IMR-90 (cell line): ENCODE measurements at regions not wholly inside any gene's neighbourhood (a gene's known extent, or its start where the extent isn't known, plus 50 kb on each side); places are given as distances from the start of the nearest gene placed in this dataset.
"Not testable (repeated sequence)": the region's sequence is repeated elsewhere in the genome, so short reads cannot be mapped to it uniquely, and the experiment has no call there.

Source experiments
- ATAC-seq: fragments of 200-7000 bp; cut with Tn5 transposase; 2 replicates; pipeline ENCODE4 v1.9.1; 2020; ENCODE audit warnings: low read depth, mild to moderate bottlenecking, moderate library complexity
- BruUV-seq: library from RNA; stranded (reverse); fragments of 400-500 nt; replicated peaks from 2 replicates; lab custom pipeline; 2021; lab: Mats Ljungman, UMichigan
- CTCF ChIA-PET: fragments of 300-600 bp; formaldehyde crosslinking; extraction: SDS; loops from one replicate; lab custom pipeline; 2021; ENCODE audit warnings: antibody characterized with exemption; lab: Yijun Ruan, JAX
- POLR2A ChIA-PET: fragments of 300-600 bp; sonication (Branson Sonifier 250); formaldehyde crosslinking; loops from one replicate; lab custom pipeline; 2022; ENCODE audit warnings: antibody characterized with exemption; ENCODE audit not compliant: unreplicated experiment; lab: Charles Lee
- DNase-seq: peaks from one replicate; pipeline ENCODE4 v3.0.0; 2013
- H2AFZ ChIP-seq: replicated peaks from 2 replicates; pipeline ENCODE3; 2013; ENCODE audit warnings: low read length, mild to moderate bottlenecking; ENCODE audit not compliant: poor library complexity
- H2AK5ac ChIP-seq: 2 replicates; pipeline ENCODE4 v1.6.1; 2013; ENCODE audit warnings: low read depth, low read length, inconsistent platforms
- H2AK9ac ChIP-seq: replicated peaks from 2 replicates; pipeline ENCODE3; 2013; ENCODE audit warnings: mild to moderate bottlenecking, low read depth, low read length, moderate library complexity; ENCODE audit not compliant: poor library complexity
- H2BK120ac ChIP-seq: 2 replicates; pipeline ENCODE4 v1.6.1; 2013; ENCODE audit warnings: low read depth, low read length, inconsistent platforms
- H2BK15ac ChIP-seq: 3 replicates; pipeline ENCODE4 v1.6.1; 2013; ENCODE audit warnings: low read depth, low read length, inconsistent platforms
- H2BK20ac ChIP-seq: 2 replicates; pipeline ENCODE4 v1.6.1; 2013; ENCODE audit warnings: low read depth, mild to moderate bottlenecking, inconsistent platforms, low read length, moderate library complexity
- H2BK5ac ChIP-seq: 2 replicates; pipeline ENCODE4 v1.6.1; 2013; ENCODE audit warnings: mild to moderate bottlenecking, low read depth, low read length, inconsistent platforms; ENCODE audit not compliant: poor library complexity, severe bottlenecking
- H3K14ac ChIP-seq: replicated peaks from 2 replicates; pipeline ENCODE4 v1.6.1; 2013; ENCODE audit warnings: low read depth, low read length, inconsistent platforms
- H3K18ac ChIP-seq: 2 replicates; pipeline ENCODE4 v1.6.1; 2013; ENCODE audit warnings: low read depth, low read length, control low read depth
- H3K23ac ChIP-seq: 2 replicates; pipeline ENCODE4 v1.6.1; 2013; ENCODE audit warnings: low read depth, low read length, inconsistent platforms
- H3K27ac ChIP-seq: 2 replicates; pipeline ENCODE4 v1.5.1; 2013; ENCODE audit warnings: mild to moderate bottlenecking, control low read depth, low read length; ENCODE audit not compliant: insufficient read depth
- H3K27me3 ChIP-seq: 2 replicates; pipeline ENCODE4 v1.6.1; 2013; ENCODE audit warnings: low read length; ENCODE audit not compliant: control insufficient read depth, insufficient read depth
- H3K36me3 ChIP-seq: 2 replicates; pipeline ENCODE4 v1.6.1; 2013; ENCODE audit warnings: low read length, mixed read lengths; ENCODE audit not compliant: control insufficient read depth, insufficient read depth
- H3K4ac ChIP-seq: 2 replicates; pipeline ENCODE4 v1.6.1; 2013; ENCODE audit warnings: low read depth, low read length, inconsistent platforms
- H3K4me1 ChIP-seq: 2 replicates; pipeline ENCODE4 v1.6.1; 2013; ENCODE audit warnings: low read length, mixed read lengths; ENCODE audit not compliant: control insufficient read depth, insufficient read depth
- H3K4me2 ChIP-seq: 2 replicates; pipeline ENCODE4 v1.6.1; 2013; ENCODE audit warnings: low read depth, mild to moderate bottlenecking, control low read depth, low read length, moderate library complexity
- H3K4me3 ChIP-seq: 2 replicates; pipeline ENCODE4 v1.5.1; 2013; ENCODE audit warnings: low read depth, mild to moderate bottlenecking, control low read depth, low read length, moderate library complexity; ENCODE audit not compliant: insufficient read depth
- H3K56ac ChIP-seq: 2 replicates; pipeline ENCODE4 v1.6.1; 2013; ENCODE audit warnings: low read length, inconsistent platforms; ENCODE audit not compliant: insufficient read depth; ENCODE audit errors: extremely low read depth
- H3K79me1 ChIP-seq, 2 experiments: 2 replicates each; pipeline ENCODE4 v1.6.1; 2013; ENCODE audit warnings: low read length in 2 of 2, inconsistent platforms in 1 of 2, low read depth in 1 of 2
- H3K9ac ChIP-seq: 2 replicates; pipeline ENCODE4 v1.6.1; 2013; ENCODE audit warnings: low read depth, low read length, control low read depth
- H3K9me1 ChIP-seq: 2 replicates; pipeline ENCODE4 v1.6.1; 2013; ENCODE audit warnings: low read length, inconsistent platforms; ENCODE audit not compliant: insufficient read depth
- H3K9me3 ChIP-seq: 2 replicates; pipeline ENCODE4 v1.6.1; 2013; ENCODE audit warnings: low read length; ENCODE audit not compliant: control insufficient read depth, insufficient read depth
- H4K20me1 ChIP-seq: 2 replicates; pipeline ENCODE4 v1.6.1; 2013; ENCODE audit warnings: low read length, inconsistent platforms; ENCODE audit not compliant: insufficient read depth
- H4K5ac ChIP-seq: 2 replicates; pipeline ENCODE4 v1.6.1; 2013; ENCODE audit warnings: mild to moderate bottlenecking, low read depth, low read length, control low read depth
- H4K8ac ChIP-seq, 2 experiments: 2 replicates each; pipeline ENCODE4 v1.6.1; 2013; ENCODE audit warnings: low read depth in 2 of 2, low read length in 2 of 2, control low read depth in 1 of 2, inconsistent platforms in 1 of 2
- H4K91ac ChIP-seq: 2 replicates; pipeline ENCODE4 v1.6.1; 2013; ENCODE audit warnings: low read depth, low read length, inconsistent platforms; ENCODE audit not compliant: insufficient read depth
- BHLHE40 ChIP-seq: fragments of 150-350 bp; IDR thresholded peaks from 2 replicates; pipeline ENCODE4 v1.6.1; 2016; ENCODE audit warnings: mild to moderate bottlenecking, low read depth, low read length
- MAFK ChIP-seq: IDR thresholded peaks from 2 replicates; pipeline ENCODE4 v1.6.1; 2012; ENCODE audit warnings: low read depth, low read length, improper control_type of control experiment
- WGBS, 2 experiments: methylation state at CpG; one replicate each; pipeline versions ENCODE4 v1.1.5 to v1.1.7; 2013; ENCODE audit warnings: missing lambda C conversion rate in 2 of 2; ENCODE audit not compliant: insufficient read length in 1 of 2; ENCODE audit errors: extremely low coverage in 2 of 2; 5-methylcytosine and 5-hydroxymethylcytosine counted together
- dilution Hi-C: fragments of 300-500 bp; cut with HindIII; formaldehyde crosslinking; loops from one replicate; pipeline ENCODE4 v1.14.3; 2018; ENCODE audit warnings: low sequenced_read_pairs; ENCODE audit not compliant: unreplicated experiment
- in situ Hi-C: fragments of 300-500 bp; cut with MboI; formaldehyde crosslinking; loops from 3 replicates; pipeline ENCODE4 v1.14.3; 2019; ENCODE audit warnings: low sequenced_read_pairs, inconsistent platforms, mixed read lengths
- intact Hi-C: fragments of 100-400 bp; cut with micrococcal nuclease; formaldehyde crosslinking; loops from 2 replicates; pipeline ENCODE4 v1.10.0; 2022

- Histone ChIP-seq H3K27me3 (no peaks in the 10 kb centered on the region), H3K56ac (no peak overlapping the region), H2AK9ac (no peak overlapping the region), H2BK5ac (no peak overlapping the region), H3K27ac (no peak overlapping the region), H4K20me1 (no peaks in the 10 kb centered on the region), H3K23ac (no peak overlapping the region), H3K14ac (no peak overlapping the region), H2BK15ac (no peak overlapping the region), H3K9me1 (no peaks in the 10 kb centered on the region), H3K36me3 (no peaks in the 10 kb centered on the region), H3K18ac (no peak overlapping the region), H3K9me3 (no peaks in the 10 kb centered on the region; the same call in 1 of the 2 replicates), H3K4me1 (no peaks in the 10 kb centered on the region), H4K91ac (no peak overlapping the region), H4K8ac (no peak overlapping the region), H2AFZ (no peak overlapping the region), H3K4me2 (no peak overlapping the region), H4K5ac (no peak overlapping the region), H3K9ac (no peak overlapping the region), H2BK120ac (no peak overlapping the region), H2AK5ac (no peak overlapping the region), H2BK20ac (no peak overlapping the region), H3K79me1 (no peaks in the 10 kb centered on the region), H3K4me3 (no peak overlapping the region), H3K4ac (no peak overlapping the region)
- dilution Hi-C loops: no loop called here
- ChIA-PET CTCF (no interaction called here), POLR2A (no interaction called here)
- in situ Hi-C loops: no loop called here
- DNase-seq: no peak
- peak; percentile 40; the same call in 1 of the 2 replicates for TF ChIP-seq MAFK
- TF ChIP-seq BHLHE40: no peak
- no TSS peak for BruUV-seq
- ATAC-seq: no peak
- intact Hi-C loops: no loop called here
Measured at GRCh38 chr4:126924237-126924636, 708.5 kb upstream of the INTU start.

DNA sequence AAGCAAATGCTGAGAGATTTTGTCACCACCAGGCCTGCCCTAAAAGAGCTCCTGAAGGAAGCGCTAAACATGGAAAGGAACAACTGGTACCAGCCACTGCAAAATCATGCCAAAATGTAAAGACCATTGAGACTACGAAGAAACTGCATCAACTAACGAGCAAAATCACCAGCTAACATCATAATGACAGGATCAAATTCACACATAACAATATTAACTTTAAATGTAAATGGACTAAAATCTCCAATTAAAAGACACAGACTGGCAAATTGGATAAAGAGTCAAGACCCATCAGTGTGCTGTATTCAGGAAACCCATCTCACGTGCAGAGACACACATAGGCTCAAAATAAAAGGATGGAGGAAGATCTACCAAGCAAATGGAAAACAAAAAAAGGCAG is 702.7 kb upstream of the INTU start:
- H3K9me3 ChIP-seq, intact Hi-C loops, H2BK120ac ChIP-seq, H3K18ac ChIP-seq, POLR2A ChIA-PET, in situ Hi-C loops, H2AK9ac ChIP-seq, H3K9me1 ChIP-seq, H2BK15ac ChIP-seq, H3K23ac ChIP-seq, H3K4me2 ChIP-seq, H3K9ac ChIP-seq, H2BK5ac ChIP-seq, H3K27ac ChIP-seq, H2BK20ac ChIP-seq, H3K79me1 ChIP-seq, H3K4me1 ChIP-seq, dilution Hi-C loops, H3K4ac ChIP-seq, H3K36me3 ChIP-seq, BruUV-seq, H4K91ac ChIP-seq, H4K8ac ChIP-seq, H2AK5ac ChIP-seq, H3K14ac ChIP-seq, H3K27me3 ChIP-seq, DNase-seq, CTCF ChIA-PET, H3K56ac ChIP-seq, ATAC-seq, H2AFZ ChIP-seq, H3K4me3 ChIP-seq, H4K5ac ChIP-seq, H4K20me1 ChIP-seq: not testable (repeated sequence)
- WGBS, 2 experiments: no CpG with 5 or more reads among the region's 4 CpGs
